Stimulated activated effector memory CD8-positive, alpha-beta T cell treated with anti-CD3 and anti-CD28 coated beads, Interleukin-12 subunit alpha, Interleukin-12 subunit beta, amount 100 ng/mL, for 72 hours (primary cell): ENCODE measurements at regions not wholly inside any gene's neighbourhood (a gene's known extent, or its start where the extent isn't known, plus 50 kb on each side); places are given as distances from the start of the nearest gene placed in this dataset.

Experiments used
- ATAC-seq: fragments of 150-1000 bp; cut with Tn5 transposase; 2 replicates; pipeline ENCODE4 v1.10.0; 2021
- DNase-seq, 2 donors: peaks; one replicate each; pipeline ENCODE4 v3.0.0; 2021 to 2022; ENCODE audit warnings: low spot score in 2 of 2
- H3K27ac Mint-ChIP-seq: one replicate; pipeline ENCODE4 v1.8.0; 2022; ENCODE audit warnings: mild to moderate bottlenecking, mixed read lengths
- H3K36me3 Mint-ChIP-seq: one replicate; pipeline ENCODE4 v1.8.0; 2022; ENCODE audit warnings: mild to moderate bottlenecking, mixed read lengths
- H3K4me1 Mint-ChIP-seq: one replicate; pipeline ENCODE4 v1.8.0; 2022; ENCODE audit warnings: mixed read lengths
- H3K4me3 Mint-ChIP-seq: one replicate; pipeline ENCODE4 v1.8.0; 2022; ENCODE audit warnings: mild to moderate bottlenecking, mixed read lengths
- H3K9me3 Mint-ChIP-seq: one replicate; pipeline ENCODE4 v1.8.0; 2022; ENCODE audit warnings: mixed read lengths

DNA sequence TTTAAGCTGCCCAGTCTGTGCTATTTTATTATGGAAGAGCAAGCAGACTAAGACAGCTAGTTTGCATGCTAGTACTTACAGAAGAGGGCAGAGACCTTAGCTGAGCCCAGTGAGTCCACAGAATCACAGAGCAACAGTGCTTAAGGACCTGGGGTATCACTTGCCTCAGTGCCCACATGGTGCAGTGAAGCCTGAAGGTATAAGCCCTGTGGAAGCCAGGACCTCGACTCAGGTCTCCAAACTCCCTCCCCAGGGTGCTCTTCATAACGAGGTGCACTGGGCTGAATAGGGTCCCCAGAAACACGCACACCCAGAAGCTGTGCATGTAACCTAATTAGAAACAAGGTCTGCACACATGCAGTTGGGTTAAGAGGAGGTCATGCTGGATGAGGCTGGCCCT lies 718.1 kb downstream of the GALR1 start:
- Mint-ChIP-seq H3K4me1 (no peaks in the 10 kb centered on the region), H3K4me3 (no peak overlapping the region), H3K9me3 (no peaks in the 10 kb centered on the region), H3K27ac (no peak overlapping the region), H3K36me3 (no peaks in the 10 kb centered on the region)
- no peak for DNase-seq
- peak; percentile 29 for ATAC-seq

DNA sequence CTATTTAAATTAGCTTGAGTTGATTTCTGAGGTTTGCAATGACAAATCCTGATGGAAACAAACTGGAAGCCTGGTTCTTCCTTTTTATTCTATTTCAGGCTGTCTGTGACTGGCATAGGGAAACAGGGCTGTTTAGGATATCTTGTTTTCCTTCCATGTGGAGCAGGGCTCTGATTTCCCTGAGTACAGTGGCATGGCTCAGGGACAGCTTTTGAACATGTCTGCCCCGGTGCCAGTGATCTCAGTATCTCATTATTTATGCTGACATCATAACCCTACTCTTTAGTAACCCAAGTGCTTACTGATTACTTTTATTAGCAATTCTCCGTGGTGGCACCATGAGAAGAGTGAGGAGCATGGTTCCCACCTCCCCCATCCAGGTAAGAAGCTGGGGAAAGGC lies 720.3 kb downstream of the GALR1 start:
- Mint-ChIP-seq H3K9me3 (peaks cover 4% of the 10 kb centered on the region), H3K36me3 (no peaks in the 10 kb centered on the region), H3K4me1 (no peaks in the 10 kb centered on the region), H3K4me3 (no peak overlapping the region), H3K27ac (no peak overlapping the region)
- no peak for ATAC-seq
- DNase-seq: no peak

- H3K27ac Mint-ChIP-seq: no peak overlapping the region
- no peaks in the 10 kb centered on the region for H3K36me3 Mint-ChIP-seq
- no peak for DNase-seq
- no peak for ATAC-seq
- no peak overlapping the region for H3K4me3 Mint-ChIP-seq
- peaks cover 4% of the 10 kb centered on the region for H3K9me3 Mint-ChIP-seq
- H3K4me1 Mint-ChIP-seq: no peaks in the 10 kb centered on the region
Observed at GRCh38 chr18:77970814-77971213, 721.2 kb downstream of the GALR1 start.

GRCh38 chr18:77973745-77974144 lies 724.1 kb downstream of the GALR1 start:
- no peak overlapping the region for H3K4me3 Mint-ChIP-seq

GRCh38 chr18:77974329-77974728 lies 724.7 kb downstream of the GALR1 start:
- Mint-ChIP-seq H3K36me3 (no peaks in the 10 kb centered on the region), H3K27ac (no peak overlapping the region), H3K4me3 (no peak overlapping the region), H3K9me3 (peaks cover 7% of the 10 kb centered on the region), H3K4me1 (no peaks in the 10 kb centered on the region)
- ATAC-seq (no peak), DNase-seq (no peak)

More at GRCh38 chr18:77973745-77974144, 724.1 kb downstream of the GALR1 start:
- H3K27ac Mint-ChIP-seq: no peak overlapping the region
- peaks cover 7% of the 10 kb centered on the region for H3K9me3 Mint-ChIP-seq
- no peak for ATAC-seq
- no peaks in the 10 kb centered on the region for H3K36me3 Mint-ChIP-seq
- no peak for DNase-seq
- no peaks in the 10 kb centered on the region for H3K4me1 Mint-ChIP-seq

GRCh38 chr18:77977331-77977730 lies 727.7 kb downstream of the GALR1 start:
- H3K4me3 Mint-ChIP-seq: no peak overlapping the region
- H3K4me1 Mint-ChIP-seq: no peaks in the 10 kb centered on the region
- no peak for DNase-seq
- no peak for ATAC-seq
- peaks cover 11% of the 10 kb centered on the region for H3K9me3 Mint-ChIP-seq
- no peaks in the 10 kb centered on the region for H3K36me3 Mint-ChIP-seq
- no peak overlapping the region for H3K27ac Mint-ChIP-seq

- Mint-ChIP-seq H3K4me1 (no peaks in the 10 kb centered on the region), H3K9me3 (peaks cover 7% of the 10 kb centered on the region), H3K27ac (no peak overlapping the region), H3K4me3 (no peak overlapping the region), H3K36me3 (no peaks in the 10 kb centered on the region)
- DNase-seq: no peak
- ATAC-seq: no peak
Observed at GRCh38 chr18:77980275-77980674, 730.6 kb downstream of the GALR1 start.

GRCh38 chr18:77981874-77982273 lies 732.2 kb downstream of the GALR1 start:
- H3K4me3 Mint-ChIP-seq: no peak overlapping the region
- no peaks in the 10 kb centered on the region for H3K4me1 Mint-ChIP-seq
- H3K9me3 Mint-ChIP-seq: peaks cover 7% of the 10 kb centered on the region
- no peak for DNase-seq
- no peak overlapping the region for H3K27ac Mint-ChIP-seq
- H3K36me3 Mint-ChIP-seq: no peaks in the 10 kb centered on the region
- no peak for ATAC-seq

GRCh38 chr18:77983270-77983669 lies 733.6 kb downstream of the GALR1 start:
- peaks cover 5% of the 10 kb centered on the region for H3K9me3 Mint-ChIP-seq
- DNase-seq: no peak
- H3K4me1 Mint-ChIP-seq: no peaks in the 10 kb centered on the region
- H3K36me3 Mint-ChIP-seq: no peaks in the 10 kb centered on the region
- no peak overlapping the region for H3K27ac Mint-ChIP-seq
- H3K4me3 Mint-ChIP-seq: no peak overlapping the region
- ATAC-seq: no peak

DNA sequence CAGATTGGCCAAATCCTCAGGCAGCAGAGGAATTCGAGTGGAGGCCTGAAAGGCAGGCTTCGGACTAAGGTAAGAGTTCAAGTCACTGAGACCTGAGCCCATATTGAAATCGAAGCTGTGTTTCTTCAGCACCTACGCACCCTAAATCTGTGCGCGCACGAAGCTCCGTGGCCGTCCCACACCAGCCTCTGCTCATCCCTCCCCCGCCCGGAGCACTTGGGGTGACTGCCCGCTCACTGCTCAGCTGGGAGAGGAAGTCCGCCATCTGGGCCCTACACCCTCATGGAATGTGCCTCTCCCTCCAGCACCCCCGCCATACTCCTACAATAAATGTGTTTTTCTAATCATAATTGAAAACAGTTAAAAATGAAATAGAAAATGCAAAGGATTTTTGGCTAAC lies 734.5 kb downstream of the GALR1 start:
- Mint-ChIP-seq H3K4me1 (no peaks in the 10 kb centered on the region), H3K9me3 (peaks cover 4% of the 10 kb centered on the region), H3K27ac (no peak overlapping the region), H3K4me3 (no peak overlapping the region), H3K36me3 (no peaks in the 10 kb centered on the region)
- ATAC-seq: no peak
- DNase-seq: no peak

DNA sequence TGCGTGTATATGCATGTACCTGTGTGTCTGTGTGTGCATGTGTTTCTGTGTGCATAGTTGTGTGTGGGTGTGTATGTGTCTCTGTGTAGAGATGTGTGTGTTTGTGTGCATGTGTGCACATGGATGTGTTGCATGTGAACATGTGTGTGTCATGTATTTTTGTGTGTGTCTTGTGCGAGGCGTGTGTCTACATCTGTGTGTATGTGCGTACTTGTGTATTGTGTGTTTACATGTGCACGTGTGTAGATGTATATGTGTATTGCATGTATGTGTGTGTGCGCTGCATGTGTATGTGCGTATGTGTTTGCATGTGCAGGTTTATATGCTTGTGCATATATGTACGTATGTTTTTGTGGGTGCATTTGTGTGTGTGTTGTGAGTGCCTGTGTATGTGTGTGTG lies 735.2 kb downstream of the GALR1 start:
- no peak for DNase-seq
- no peaks in the 10 kb centered on the region for H3K4me1 Mint-ChIP-seq
- peaks cover 4% of the 10 kb centered on the region for H3K9me3 Mint-ChIP-seq
- ATAC-seq: no peak
- H3K27ac Mint-ChIP-seq: no peak overlapping the region
- no peaks in the 10 kb centered on the region for H3K36me3 Mint-ChIP-seq
- no peak overlapping the region for H3K4me3 Mint-ChIP-seq

DNA sequence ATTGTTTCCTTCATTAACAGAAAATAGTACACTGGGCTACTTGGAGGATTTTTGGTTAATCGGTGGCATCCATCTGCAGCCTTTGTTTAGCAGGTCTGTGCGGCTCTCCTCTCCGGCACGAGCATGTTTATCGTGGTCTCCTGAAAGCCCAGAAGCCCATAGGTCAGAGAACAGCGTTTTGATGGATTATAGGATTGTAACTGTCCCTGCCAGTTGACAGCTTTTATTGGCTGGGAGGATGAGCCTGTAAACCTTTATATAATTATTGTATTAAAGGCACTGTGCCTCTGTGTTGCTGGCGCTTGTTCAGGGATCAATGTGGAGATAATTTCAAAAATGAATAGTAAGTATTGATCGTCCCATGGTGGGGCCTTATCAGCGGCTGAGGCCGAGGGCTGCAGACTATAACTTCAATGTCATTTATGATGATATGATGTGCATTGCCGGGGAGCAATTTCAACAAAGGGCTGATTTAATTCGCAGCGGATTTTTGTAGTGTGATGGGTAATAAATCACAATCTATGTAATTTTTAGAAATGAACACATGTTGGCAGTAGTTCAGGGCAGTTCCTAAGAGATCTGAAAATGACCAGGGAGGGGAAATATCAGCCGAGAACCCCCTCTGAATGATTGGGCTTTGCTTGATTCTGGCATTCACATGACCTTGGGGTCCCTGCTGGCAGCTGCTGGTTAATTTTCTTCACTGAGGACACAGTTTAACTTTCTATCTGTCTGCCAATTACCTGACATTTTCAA lies 736.1 kb downstream of the GALR1 start:
- ATAC-seq: no peak
- no peak overlapping the region for H3K4me3 Mint-ChIP-seq
- H3K27ac Mint-ChIP-seq: no peak overlapping the region
- H3K4me1 Mint-ChIP-seq: no peaks in the 10 kb centered on the region
- DNase-seq: no peak
- no peaks in the 10 kb centered on the region for H3K36me3 Mint-ChIP-seq
- peaks cover 4% of the 10 kb centered on the region for H3K9me3 Mint-ChIP-seq

- Mint-ChIP-seq H3K36me3 (no peaks in the 10 kb centered on the region), H3K4me3 (no peak overlapping the region), H3K9me3 (peaks cover 2% of the 10 kb centered on the region), H3K4me1 (no peaks in the 10 kb centered on the region), H3K27ac (no peak overlapping the region)
- DNase-seq: no peak
- ATAC-seq: no peak
Observed at GRCh38 chr18:77990131-77990530, 740.5 kb downstream of the GALR1 start.

- no peaks in the 10 kb centered on the region for H3K4me1 Mint-ChIP-seq
- ATAC-seq (no peak), DNase-seq (no peak)
- no peaks in the 10 kb centered on the region for H3K36me3 Mint-ChIP-seq
- H3K4me3 Mint-ChIP-seq: no peak overlapping the region
- H3K9me3 Mint-ChIP-seq: peaks cover 2% of the 10 kb centered on the region
- H3K27ac Mint-ChIP-seq: no peak overlapping the region
Observed at GRCh38 chr18:77990901-77991300, 741.3 kb downstream of the GALR1 start.

DNA sequence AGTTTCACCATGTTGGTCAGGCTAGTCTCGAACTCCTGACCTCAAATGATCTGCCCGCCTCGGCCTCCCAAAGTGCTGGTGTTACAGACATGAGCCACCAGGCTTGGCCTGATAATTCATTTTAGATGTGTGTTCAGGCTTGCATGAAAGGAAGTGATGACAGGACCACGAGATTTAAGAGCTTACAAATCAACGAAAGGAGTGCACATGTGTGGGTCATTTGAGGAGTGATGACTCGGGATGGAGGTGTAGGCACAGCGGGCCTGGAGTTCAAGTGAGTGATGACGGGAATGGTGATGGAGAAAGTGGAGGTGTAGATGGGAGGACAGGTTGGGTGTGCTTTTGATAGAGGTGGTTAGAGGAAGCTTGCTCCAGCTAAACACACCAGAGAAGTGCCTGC lies 742.4 kb downstream of the GALR1 start:
- peaks cover 2% of the 10 kb centered on the region for H3K9me3 Mint-ChIP-seq

DNA sequence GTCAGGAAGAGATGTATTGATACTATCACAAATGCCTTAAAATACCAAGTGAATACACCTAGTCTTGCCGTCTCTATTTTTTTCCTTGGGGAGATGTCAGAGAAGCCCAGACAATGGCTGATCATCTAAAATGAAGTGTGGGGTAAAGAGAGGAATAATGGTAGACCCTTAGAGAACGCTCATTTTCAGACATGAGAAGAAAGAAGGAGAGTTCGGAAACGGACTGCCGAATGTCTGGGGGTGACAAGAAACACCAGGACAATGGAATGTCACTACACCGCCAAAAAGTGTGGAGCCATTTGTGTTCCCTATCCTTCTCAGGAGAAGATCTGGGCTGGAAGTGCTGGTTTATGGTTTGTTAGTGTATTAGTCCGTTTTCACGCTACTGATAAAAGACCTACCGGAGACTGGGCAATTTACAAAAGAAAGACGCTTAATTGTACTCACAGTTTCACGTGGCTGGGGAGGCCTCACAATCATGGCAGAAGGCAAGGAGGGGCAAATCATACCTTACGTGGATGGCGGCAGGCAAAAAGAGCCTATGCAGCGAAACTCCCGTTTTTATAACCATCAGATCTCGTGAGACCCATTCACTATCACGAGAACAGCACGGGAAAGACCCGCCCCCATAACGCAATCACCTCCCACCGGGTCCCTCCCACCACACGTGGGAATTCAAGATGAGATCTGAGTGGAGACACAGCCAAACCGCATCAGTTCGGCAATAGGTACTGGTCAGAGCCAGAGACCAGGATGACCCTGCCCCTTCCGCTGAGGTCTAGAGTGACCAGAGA lies 743.7 kb downstream of the GALR1 start:
- no peaks in the 10 kb centered on the region for H3K4me1 Mint-ChIP-seq
- no peak overlapping the region for H3K27ac Mint-ChIP-seq
- H3K36me3 Mint-ChIP-seq: no peaks in the 10 kb centered on the region
- peaks cover 2% of the 10 kb centered on the region for H3K9me3 Mint-ChIP-seq
- no peak for DNase-seq
- no peak overlapping the region for H3K4me3 Mint-ChIP-seq
- no peak for ATAC-seq

More for the DNA sequence above, 742.4 kb downstream of the GALR1 start:
- ATAC-seq (no peak), DNase-seq (no peak)
- Mint-ChIP-seq H3K4me3 (no peak overlapping the region), H3K27ac (no peak overlapping the region), H3K4me1 (no peaks in the 10 kb centered on the region), H3K36me3 (no peaks in the 10 kb centered on the region)
